K562 (cell line): ENCODE measurements at regions not wholly inside any gene's neighbourhood (a gene's known extent, or its start where the extent isn't known, plus 50 kb on each side); places are given as distances from the start of the nearest gene placed in this dataset.

Experiments used
- ATAC-seq: fragments of 200-7000 bp; cut with Tn5 transposase; 3 replicates; pipeline ENCODE4 v1.9.1; 2020; ENCODE audit warnings: moderate library complexity
- BruUV-seq: library from RNA; stranded (reverse); fragments of 400-500 nt; replicated peaks from 2 replicates; lab custom pipeline; 2021; lab: Mats Ljungman, UMichigan
- CTCF ChIA-PET: fragments of 300-600 bp; formaldehyde crosslinking; extraction: SDS; loops from one replicate; lab custom pipeline; 2021; ENCODE audit warnings: low intra/inter-chr PET ratio; lab: Yijun Ruan, JAX
- POLR2A ChIA-PET: fragments of 300-600, 350-650 bp; sonication (Branson Sonifier 250); formaldehyde crosslinking; extraction: SDS; loops from one replicate; lab custom pipeline; 2021; ENCODE audit warnings: antibody characterized with exemption, inconsistent platforms; lab: Yijun Ruan, JAX
- DNase-seq, 4 experiments: peaks; one replicate each; pipeline versions ENCODE4 v3.0.0 to v3.0.0-alpha.2; 2011 to 2018; ENCODE audit warnings: low spot score in 3 of 4, mixed read lengths in 3 of 4; ENCODE audit errors: extremely low read depth in 1 of 4
- FAIRE-seq: peaks from 2 replicates; lab custom pipeline; 2011; peaks lifted over from hg19 to GRCh38; lab: Jason Lieb, UNC
- H2AFZ ChIP-seq: 2 replicates; pipeline ENCODE4 v1.6.0; 2011; ENCODE audit warnings: low read depth, low read length, control low read depth, inconsistent platforms
- H3K27ac ChIP-seq: fragments of 200-600 bp; 3 replicates; pipeline ENCODE4 v1.8.0; 2011; ENCODE audit warnings: low read depth, mild to moderate bottlenecking, control low read depth, inconsistent platforms, low read length, moderate library complexity, mixed read lengths; ENCODE audit errors: extremely low read depth
- H3K27me3 ChIP-seq, 2 experiments: fragments of 300-600 bp in 1 of 2; 2 replicates in 1 of 2; 3 replicates in 1 of 2; pipeline versions ENCODE4 v1.6.0 to v1.8.0; 2011; ENCODE audit warnings: inconsistent platforms in 2 of 2, low read length in 2 of 2, mild to moderate bottlenecking in 1 of 2, mixed read lengths in 1 of 2, moderate library complexity in 1 of 2; ENCODE audit not compliant: control insufficient read depth in 2 of 2, insufficient read depth in 2 of 2
- H3K36me3 ChIP-seq: fragments of 300-600 bp; 3 replicates; pipeline ENCODE4 v1.8.0; 2011; ENCODE audit warnings: mild to moderate bottlenecking, low read length, inconsistent platforms; ENCODE audit not compliant: control insufficient read depth, insufficient read depth
- H3K4me1 ChIP-seq, 2 experiments: fragments of 200-600 bp in 1 of 2; replicated peaks in 1 of 2; 2 replicates in 1 of 2; 3 replicates in 1 of 2; pipeline versions ENCODE4 v1.5.1 to v1.8.0; 2011; ENCODE audit warnings: inconsistent platforms in 2 of 2, low read length in 2 of 2, mild to moderate bottlenecking in 1 of 2, mixed read lengths in 1 of 2, moderate library complexity in 1 of 2; ENCODE audit not compliant: control insufficient read depth in 2 of 2, insufficient read depth in 2 of 2
- H3K4me2 ChIP-seq: 2 replicates; pipeline ENCODE4 v1.6.1; 2011; ENCODE audit warnings: low read length, control low read depth, inconsistent platforms, mixed read lengths; ENCODE audit not compliant: insufficient read depth
- H3K4me3 ChIP-seq: fragments of 200-600 bp; sonication (generic), shearing (Covaris generic); 2 replicates; pipeline ENCODE4 v1.5.1; 2016; ENCODE audit warnings: control low read depth, inconsistent platforms
- H3K79me2 ChIP-seq: fragments of 200-600 bp; 3 replicates; pipeline ENCODE4 v1.8.0; 2011; ENCODE audit warnings: low read length, inconsistent platforms; ENCODE audit not compliant: control insufficient read depth, insufficient read depth
- H3K9ac ChIP-seq, 2 experiments: 2 replicates each; pipeline versions ENCODE4 v1.6.0 to v1.6.1; 2011; ENCODE audit warnings: low read depth in 2 of 2, low read length in 2 of 2, control low read depth in 1 of 2, inconsistent platforms in 1 of 2, mild to moderate bottlenecking in 1 of 2, mixed read lengths in 1 of 2; ENCODE audit not compliant: insufficient read depth in 1 of 2
- H3K9me1 ChIP-seq: one replicate; pipeline ENCODE4 v1.6.0; 2011; ENCODE audit warnings: inconsistent platforms, mild to moderate bottlenecking, low read length, moderate library complexity; ENCODE audit not compliant: control insufficient read depth, insufficient read depth
- H3K9me3 ChIP-seq: replicated peaks from 2 replicates; pipeline ENCODE4 v1.5.1; 2011; ENCODE audit warnings: low read depth, low read length, inconsistent platforms; ENCODE audit not compliant: control insufficient read depth, insufficient read depth
- H4K20me1 ChIP-seq: replicated peaks from 2 replicates; pipeline ENCODE4 v1.6.1; 2011; ENCODE audit warnings: low read length, inconsistent platforms, mixed read lengths; ENCODE audit not compliant: control insufficient read depth, insufficient read depth
- DNMT1 ChIP-seq: fragments of 450-650 bp; IDR thresholded peaks from 2 replicates; pipeline ENCODE4 v1.6.1; 2016; ENCODE audit warnings: antibody characterized with exemption, mild to moderate bottlenecking
- FOXJ3 ChIP-seq: sonication (generic); formaldehyde crosslinking; IDR thresholded peaks from 2 replicates; pipeline ENCODE4 v1.4.0; 2020; ENCODE audit warnings: mild to moderate bottlenecking, missing genetic modification reagents
- FOXP1 ChIP-seq: sonication (generic); formaldehyde crosslinking; IDR thresholded peaks from 2 replicates; pipeline ENCODE4 v1.8.0; 2022; ENCODE audit warnings: mild to moderate bottlenecking, missing genetic modification reagents
- KLF10 ChIP-seq: fragments of 250-450 bp; sonication (Bioruptor Pico); IDR thresholded peaks from 2 replicates; pipeline ENCODE4 v1.6.1; 2021; ENCODE audit warnings: matching md5 sums
- NCOA1 ChIP-seq: fragments of 450-650 bp; IDR thresholded peaks from 2 replicates; pipeline ENCODE4 v1.6.1; 2016; ENCODE audit warnings: low read depth
- POLR2G ChIP-seq: fragments of 200-400 bp; formaldehyde crosslinking; IDR thresholded peaks from 2 replicates; pipeline ENCODE4 v1.6.1; 2017; ENCODE audit warnings: low read depth, mild to moderate bottlenecking, antibody characterized with exemption, low read length, moderate library complexity
- PTBP1 ChIP-seq: fragments of 200-400 bp; formaldehyde crosslinking; IDR thresholded peaks from 2 replicates; pipeline ENCODE4 v1.6.1; 2017; ENCODE audit warnings: low read depth, low read length
- SNAPC5 ChIP-seq: fragments of 250-450 bp; sonication (Bioruptor Pico); IDR thresholded peaks from 2 replicates; pipeline ENCODE4 v1.8.0; 2021; ENCODE audit warnings: moderate library complexity, mild to moderate bottlenecking, inconsistent platforms
- SOX6 ChIP-seq: fragments of 450-650 bp; IDR thresholded peaks from 2 replicates; pipeline ENCODE4 v1.6.1; 2014; ENCODE audit warnings: mild to moderate bottlenecking
- STAG1 ChIP-seq: sonication (generic); formaldehyde crosslinking; IDR thresholded peaks from 2 replicates; pipeline ENCODE4 v1.5.0; 2020; ENCODE audit warnings: missing genetic modification reagents, borderline replicate concordance
- ZBTB12 ChIP-seq: fragments of 250-450 bp; sonication (Bioruptor Pico); IDR thresholded peaks from 2 replicates; pipeline ENCODE4 v1.4.0; 2020
- ZNF175 ChIP-seq: fragments of 200-800 bp; sonication (Bioruptor generic); IDR thresholded peaks from 2 replicates; pipeline ENCODE4 v1.6.1; 2016; ENCODE audit warnings: low read depth, mild to moderate bottlenecking, missing genetic modification characterization, missing compliant biosample characterization
- ZNF24 ChIP-seq: fragments of 450-650 bp; IDR thresholded peaks from 2 replicates; pipeline ENCODE4 v1.6.1; 2016
- ZNF592 ChIP-seq: fragments of 450-650 bp; IDR thresholded peaks from 2 replicates; pipeline ENCODE4 v1.6.1; 2017; ENCODE audit warnings: antibody characterized with exemption, mild to moderate bottlenecking
- ZNF639 ChIP-seq, 2 experiments: fragments of 200-800 bp in 1 of 2; sonication (Bioruptor generic) in 1 of 2; sonication (generic) in 1 of 2; formaldehyde crosslinking in 1 of 2; IDR thresholded peaks in 1 of 2; conservative IDR thresholded peaks in 1 of 2; 2 replicates each; pipeline versions ENCODE4 v1.5.0 to v1.6.1; 2016 to 2020; ENCODE audit warnings: missing compliant biosample characterization in 1 of 2, missing genetic modification characterization in 1 of 2, missing genetic modification reagents in 1 of 2
- WGBS: fragments of 100-300 bp; shearing (Covaris generic); methylation state at CpG from one replicate; pipeline ENCODE4 v1.1.6; 2016; ENCODE audit warnings: low coverage, mixed read lengths; ENCODE audit not compliant: insufficient coverage; ENCODE audit errors: missing lambda C conversion rate; 5-methylcytosine and 5-hydroxymethylcytosine counted together
- in situ Hi-C: fragments of 300-500 bp; cut with MboI; formaldehyde crosslinking; loops from 4 replicates; pipeline ENCODE4 v1.15.0; 2018; ENCODE audit warnings: inconsistent platforms, mixed read lengths
- intact Hi-C: fragments of 100-400 bp; cut with micrococcal nuclease; formaldehyde crosslinking; loops from 2 replicates; pipeline ENCODE4 v1.14.2; 2022

- Histone ChIP-seq H3K4me2 (no peak overlapping the region), H3K4me3 (no peak overlapping the region), H3K36me3 (no peaks in the 10 kb centered on the region), H3K9me3 (no peaks in the 10 kb centered on the region), H3K9me1 (no peaks in the 10 kb centered on the region), H3K27ac (no peak overlapping the region), H3K79me2 (no peaks in the 10 kb centered on the region), H3K4me1 (no peaks in the 10 kb centered on the region), H4K20me1 (no peaks in the 10 kb centered on the region), H3K27me3 (no peaks in the 10 kb centered on the region), H2AFZ (no peak overlapping the region), H3K9ac (no peak overlapping the region)
- ChIA-PET POLR2A (interaction anchor here (0.7 kb wide), 1 partner anchor 1664 kb away, joined by 3 read pairs; no protein-coding TSS in a partner anchor), CTCF (no interaction called here)
- DNase-seq (no peak), ATAC-seq (no peak), FAIRE-seq (no peak)
- in situ Hi-C loops: no loop called here
- intact Hi-C loops: no loop called here
- TF ChIP-seq ZNF175: no peak
- TF ChIP-seq ZNF592: no peak
- TF ChIP-seq STAG1 (CRISPR knock-in tag): no peak
- TF ChIP-seq POLR2G: no peak
- TF ChIP-seq FOXP1 (CRISPR knock-in tag): no peak
- no peak for TF ChIP-seq DNMT1
- no peak for TF ChIP-seq PTBP1
- no peak for TF ChIP-seq ZBTB12 (CRISPR knock-in tag)
- TF ChIP-seq SNAPC5 (CRISPR knock-in tag): no peak
- no peak for TF ChIP-seq KLF10 (CRISPR knock-in tag)
- TF ChIP-seq ZNF639 (CRISPR knock-in tag; conservative IDR thresholded peaks at IDR 0.05 in 1 of 2, IDR thresholded peaks at IDR 0.05 in 1 of 2): no peak
- no peak for TF ChIP-seq ZNF24
- TF ChIP-seq SOX6: no peak
- TF ChIP-seq NCOA1: no peak
- no peak for TF ChIP-seq FOXJ3 (CRISPR knock-in tag)
- WGBS: under 1% methylated on average over 17 of the region's 17 CpGs
- no TSS peak for BruUV-seq
Observed at GRCh38 chr5:23411200-23411599, 96.2 kb upstream of the PRDM9 start.
